DMS153 treated with DMSO at 0.1 percent for 48 hours (cell line): ENCODE measurements at regions not wholly inside any gene's neighbourhood (a gene's known extent, or its start where the extent isn't known, plus 50 kb on each side); places are given as distances from the start of the nearest gene placed in this dataset.
A peak's percentile ranks its signal among the peaks of the same experiment; 100 is the strongest.
"Not testable (repeated sequence)": the region's sequence is repeated elsewhere in the genome, so short reads cannot be mapped to it uniquely, and the experiment has no call there.

Experiments used
- DNase-seq: peaks from one replicate; lab custom pipeline; 2025; ENCODE audit not compliant: unreplicated experiment; lab: John Stamatoyannopoulos, UW

- no peak for DNase-seq
These were observed 104.0 kb upstream of the PPM1J start for GRCh38 chr1:112818990-112819689.

- DNase-seq = no peak
These were observed 102.6 kb upstream of the PPM1J start for GRCh38 chr1:112817555-112818373.

- DNase-seq = no peak
These were observed 100.2 kb upstream of the PPM1J start for GRCh38 chr1:112815376-112815775.

- not testable (repeated sequence) for DNase-seq
These were observed 99.5 kb upstream of the PPM1J start for GRCh38 chr1:112814645-112815044.

GRCh38 chr1:112808861-112809684, 93.9 kb upstream of the PPM1J start:
- DNase-seq = no peak

GRCh38 chr1:112807999-112808398, 92.9 kb upstream of the PPM1J start:
- DNase-seq = no peak

GRCh38 chr1:112807117-112807516, 92.0 kb upstream of the PPM1J start:
- DNase-seq = no peak

GRCh38 chr1:112806090-112806642, 91.0 kb upstream of the PPM1J start:
- no peak for DNase-seq

GRCh38 chr1:112805155-112805853, 90.2 kb upstream of the PPM1J start:
- DNase-seq = no peak

GRCh38 chr1:112803906-112804762, 89.0 kb upstream of the PPM1J start:
- DNase-seq = peak; percentile 27

GRCh38 chr1:112800289-112800688, 85.2 kb upstream of the PPM1J start:
- no peak for DNase-seq

GRCh38 chr1:112798292-112798691, 83.2 kb upstream of the PPM1J start:
- DNase-seq = no peak

GRCh38 chr1:112797224-112797623, 82.1 kb upstream of the PPM1J start:
- DNase-seq = no peak

- DNase-seq = no peak
These were observed 79.6 kb upstream of the PPM1J start for GRCh38 chr1:112794654-112795239.

GRCh38 chr1:112793631-112794565, 78.8 kb upstream of the PPM1J start:
- DNase-seq = no peak

- no peak for DNase-seq
These were observed 76.6 kb upstream of the PPM1J start for GRCh38 chr1:112791723-112792104.

GRCh38 chr1:112790920-112791722, 76.0 kb upstream of the PPM1J start:
- no peak for DNase-seq
